Muscle of back (tissue), 3 donors: ENCODE measurements at regions not wholly inside any gene's neighbourhood (a gene's known extent, or its start where the extent isn't known, plus 50 kb on each side); places are given as distances from the start of the nearest gene placed in this dataset.

Experiments
- DNase-seq, 3 donors: peaks; one replicate each; pipeline versions ENCODE4 v3.0.0 to v3.0.0-alpha.2; 2013

- no peak for DNase-seq
These were observed 213.4 kb upstream of the GSE1 start for GRCh38 chr16:85399583-85400284.

DNA sequence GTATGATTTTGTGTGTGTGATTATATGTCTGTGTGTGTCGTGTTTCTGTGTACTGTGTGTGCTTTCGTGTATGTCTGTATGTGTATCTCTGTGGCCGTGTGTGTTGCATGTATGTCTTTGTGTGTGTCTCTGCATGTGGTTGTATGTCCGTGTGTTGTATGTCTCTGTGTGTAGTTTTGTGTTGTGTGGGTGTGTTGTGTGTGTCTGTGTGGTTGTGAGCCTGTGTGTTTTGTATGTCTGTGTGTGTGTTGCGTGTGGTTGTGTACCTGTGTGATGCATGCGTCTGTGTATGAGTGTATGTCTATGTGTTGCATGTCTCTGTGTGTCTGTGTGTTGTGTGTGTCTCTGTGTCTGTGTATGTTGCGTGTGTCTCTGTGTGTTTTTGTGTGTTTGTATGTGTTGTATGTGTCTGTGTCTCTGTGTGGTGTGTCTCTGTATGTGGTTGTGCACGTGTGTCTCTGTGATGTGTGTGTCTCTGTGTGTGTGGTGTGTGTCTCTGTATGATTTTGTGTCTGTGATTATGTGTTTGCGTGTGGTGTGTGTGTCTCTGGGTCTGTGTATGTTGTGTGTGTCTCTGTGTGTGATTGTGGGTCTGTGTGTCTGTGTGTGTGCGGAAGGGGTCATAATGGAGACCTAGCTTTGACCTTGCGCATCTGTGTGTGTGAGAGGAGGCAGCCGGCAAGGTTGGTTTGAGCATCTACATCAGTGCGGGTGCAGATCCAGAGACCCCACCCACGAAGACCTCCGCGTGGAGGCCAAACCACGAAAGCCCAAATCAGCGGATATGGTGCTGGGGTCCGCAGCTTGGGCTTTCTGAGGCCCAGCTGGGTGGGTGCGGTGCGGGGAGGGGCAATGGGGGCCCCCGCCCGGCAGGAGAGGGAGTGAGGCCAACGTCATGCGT is 212.6 kb upstream of the GSE1 start:
- no peak for DNase-seq

- DNase-seq: no peak
These were observed 211.7 kb upstream of the GSE1 start for GRCh38 chr16:85401370-85401916.

DNA sequence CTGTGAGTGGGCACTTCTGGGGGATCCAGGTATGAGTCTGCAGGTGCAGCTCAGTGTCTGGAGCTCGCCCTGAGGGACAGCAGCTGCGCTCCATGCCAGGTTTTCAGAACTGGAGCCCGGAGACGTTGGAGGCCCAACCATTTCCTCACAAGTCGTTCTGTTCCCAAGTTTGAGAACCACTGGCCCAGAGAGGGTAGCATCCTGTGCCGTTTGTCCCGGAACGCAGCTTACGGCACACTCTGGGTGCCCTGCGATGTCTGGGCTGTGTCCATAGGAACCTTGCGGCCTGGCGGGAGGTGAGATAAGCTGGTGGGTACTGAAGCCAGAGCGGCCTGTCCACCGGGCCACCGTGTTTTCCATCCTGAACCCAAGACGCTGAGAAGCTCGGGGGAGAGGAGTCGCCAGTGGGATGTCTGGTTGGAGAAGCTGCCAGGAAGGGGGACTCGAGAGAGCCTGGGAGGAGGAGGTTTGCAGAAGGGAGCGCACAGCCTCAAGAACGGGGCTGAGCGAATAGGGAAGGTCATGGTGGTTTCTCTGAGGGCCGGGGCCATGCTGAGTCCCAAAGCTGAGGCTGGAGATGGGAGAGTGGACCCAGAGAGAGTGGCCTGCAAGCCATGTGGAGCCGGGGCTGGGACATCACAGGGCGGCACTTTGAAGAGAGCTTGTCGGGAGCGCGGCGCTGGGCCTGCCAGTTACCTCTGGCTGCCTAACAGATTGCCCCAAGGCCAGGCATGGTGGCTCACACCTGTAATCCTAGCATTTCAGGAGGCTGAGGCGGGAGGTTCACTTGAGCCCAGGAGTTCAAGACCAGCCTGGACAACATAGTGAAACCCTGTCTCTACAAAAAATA is 211.0 kb upstream of the GSE1 start:
- DNase-seq: no peak

GRCh38 chr16:85402910-85403692 is 210.0 kb upstream of the GSE1 start:
- peak in 1 of 3 donors; percentile 51 for DNase-seq

- DNase-seq: no peak
These were observed 209.4 kb upstream of the GSE1 start for GRCh38 chr16:85403693-85404092.

DNA sequence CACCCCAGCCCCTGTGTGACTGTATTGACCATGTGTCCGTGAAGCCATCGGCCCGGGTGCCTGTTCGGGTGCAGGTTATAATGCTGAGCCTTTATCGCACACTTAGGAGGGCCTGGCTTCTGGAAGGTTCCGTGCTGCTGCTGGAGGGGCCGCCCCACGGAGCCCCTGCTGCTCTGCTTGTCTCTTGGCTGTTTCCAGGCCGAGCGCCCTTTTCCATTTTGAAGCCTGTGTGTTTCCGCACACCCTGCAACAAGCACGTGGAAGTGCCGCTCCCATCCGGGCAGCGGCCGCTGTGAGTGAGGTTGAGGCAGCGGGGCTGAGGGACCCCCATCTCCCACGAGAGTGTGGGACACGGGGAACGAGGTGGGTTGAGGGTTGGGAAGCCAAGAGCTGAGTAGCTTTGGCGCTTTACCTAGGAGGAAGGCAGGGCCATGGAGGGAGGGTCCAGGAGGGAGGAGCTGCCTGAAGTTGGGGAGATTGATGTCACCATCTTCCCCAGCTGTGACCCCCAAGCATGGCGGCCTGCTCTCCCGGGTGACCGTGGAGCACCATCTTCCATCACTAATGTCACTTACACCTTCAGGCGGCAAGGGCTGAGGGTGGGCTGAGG is 200.1 kb upstream of the GSE1 start:
- DNase-seq: no peak

GRCh38 chr16:85413691-85414663 is 199.1 kb upstream of the GSE1 start:
- no peak for DNase-seq

GRCh38 chr16:85415196-85416090 is 197.7 kb upstream of the GSE1 start:
- peak in 2 of 3 donors; percentile 19 to 53 for DNase-seq

DNA sequence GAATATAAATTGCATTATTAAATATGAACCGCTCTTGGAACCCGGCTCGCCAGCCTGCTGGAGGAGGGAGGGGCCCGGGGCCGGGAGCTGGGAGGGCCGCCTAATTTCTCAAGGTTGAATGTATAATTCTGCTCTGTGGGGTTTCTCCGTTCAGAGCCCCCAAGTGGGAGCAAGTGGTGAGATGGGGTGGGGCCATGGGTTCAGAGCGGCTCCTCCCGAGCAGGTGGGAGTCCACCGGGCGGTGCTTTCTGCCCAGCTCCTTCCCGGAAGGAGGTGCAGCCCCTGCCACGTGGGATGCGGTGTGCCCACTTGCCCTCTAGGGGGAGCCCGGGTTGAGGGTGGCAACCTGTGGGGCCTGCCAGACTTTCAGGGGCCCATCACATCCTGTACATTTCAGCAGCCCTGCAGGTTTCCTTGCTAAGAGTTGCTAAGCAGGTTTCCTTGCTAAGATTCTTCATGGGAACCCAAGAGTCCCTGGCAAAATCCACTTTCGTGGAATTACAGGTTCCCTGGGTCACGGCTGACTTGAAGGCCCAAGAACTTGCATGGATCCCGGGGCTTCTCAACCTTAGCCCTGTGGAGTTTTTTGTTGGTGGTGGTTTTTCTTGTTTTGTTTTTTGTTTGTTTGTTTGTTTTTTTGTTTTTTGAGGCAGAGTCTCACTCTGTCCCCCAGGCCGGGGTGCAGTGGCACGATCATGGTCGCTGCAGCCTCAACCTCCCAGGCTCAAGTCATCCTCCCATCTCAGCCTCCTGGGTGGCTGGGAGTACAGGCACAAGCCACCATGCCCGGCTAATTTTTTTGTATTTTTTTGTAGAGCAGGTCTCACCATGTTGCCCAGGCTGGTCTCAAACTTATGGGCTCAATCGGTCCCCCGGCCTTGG is 196.7 kb upstream of the GSE1 start:
- DNase-seq: no peak

GRCh38 chr16:85417156-85417860 is 195.8 kb upstream of the GSE1 start:
- no peak for DNase-seq

- DNase-seq: no peak
These were observed 194.1 kb upstream of the GSE1 start for GRCh38 chr16:85418978-85419491.

- no peak for DNase-seq
These were observed 193.4 kb upstream of the GSE1 start for GRCh38 chr16:85419503-85420408.

GRCh38 chr16:85420501-85421337 is 192.4 kb upstream of the GSE1 start:
- peak in 1 of 3 donors; percentile 57 for DNase-seq
